ENCODE measurements at regions not wholly inside any gene's neighbourhood (a gene's known extent, or its start where the extent isn't known, plus 50 kb on each side); places are given as distances from the start of the nearest gene placed in this dataset.

DNA sequence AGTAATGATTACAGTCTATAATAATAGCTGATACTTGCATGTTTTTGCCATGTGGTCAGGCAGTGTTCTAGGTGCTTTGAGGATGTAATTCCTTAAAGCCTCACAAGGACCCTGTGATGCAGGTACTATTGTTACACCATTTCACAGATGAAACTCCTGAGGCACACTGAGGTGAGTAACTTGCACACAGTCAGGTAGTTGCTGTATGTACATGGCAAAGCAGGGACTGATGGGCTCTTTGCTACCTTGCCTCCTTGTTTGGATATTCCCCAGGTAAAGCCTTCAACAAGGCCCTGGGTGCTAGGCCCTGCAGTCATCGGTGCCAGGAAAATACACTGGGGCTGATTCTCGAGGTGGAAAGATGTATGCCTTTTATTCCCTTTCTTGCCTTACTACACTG lies 317.5 kb downstream of the CXCL12 start:
- TF ChIP-seq RAD21 (IDR thresholded peaks at IDR 0.05; ENCODE audit: low read length) (no peak), FOXJ3 (CRISPR knock-in tag; IDR thresholded peaks at IDR 0.05) (no peak), RFX5 (IDR thresholded peaks at IDR 0.05; ENCODE audit: low read length) (no peak), TEAD4 (IDR thresholded peaks at IDR 0.05; ENCODE audit: borderline replicate concordance, insufficient read depth) (no peak), EP300 (IDR thresholded peaks at IDR 0.05; ENCODE audit: borderline replicate concordance in 1 of 2, low read depth in 1 of 2, low read length in 1 of 2) (no peak)
- TF ChIP-seq, protein P1, sequence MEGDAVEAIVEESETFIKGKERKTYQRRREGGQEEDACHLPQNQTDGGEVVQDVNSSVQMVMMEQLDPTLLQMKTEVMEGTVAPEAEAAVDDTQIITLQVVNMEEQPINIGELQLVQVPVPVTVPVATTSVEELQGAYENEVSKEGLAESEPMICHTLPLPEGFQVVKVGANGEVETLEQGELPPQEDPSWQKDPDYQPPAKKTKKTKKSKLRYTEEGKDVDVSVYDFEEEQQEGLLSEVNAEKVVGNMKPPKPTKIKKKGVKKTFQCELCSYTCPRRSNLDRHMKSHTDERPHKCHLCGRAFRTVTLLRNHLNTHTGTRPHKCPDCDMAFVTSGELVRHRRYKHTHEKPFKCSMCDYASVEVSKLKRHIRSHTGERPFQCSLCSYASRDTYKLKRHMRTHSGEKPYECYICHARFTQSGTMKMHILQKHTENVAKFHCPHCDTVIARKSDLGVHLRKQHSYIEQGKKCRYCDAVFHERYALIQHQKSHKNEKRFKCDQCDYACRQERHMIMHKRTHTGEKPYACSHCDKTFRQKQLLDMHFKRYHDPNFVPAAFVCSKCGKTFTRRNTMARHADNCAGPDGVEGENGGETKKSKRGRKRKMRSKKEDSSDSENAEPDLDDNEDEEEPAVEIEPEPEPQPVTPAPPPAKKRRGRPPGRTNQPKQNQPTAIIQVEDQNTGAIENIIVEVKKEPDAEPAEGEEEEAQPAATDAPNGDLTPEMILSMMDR (IDR thresholded peaks at IDR 0.05) = no peak
- TF ChIP-seq, protein P2, sequence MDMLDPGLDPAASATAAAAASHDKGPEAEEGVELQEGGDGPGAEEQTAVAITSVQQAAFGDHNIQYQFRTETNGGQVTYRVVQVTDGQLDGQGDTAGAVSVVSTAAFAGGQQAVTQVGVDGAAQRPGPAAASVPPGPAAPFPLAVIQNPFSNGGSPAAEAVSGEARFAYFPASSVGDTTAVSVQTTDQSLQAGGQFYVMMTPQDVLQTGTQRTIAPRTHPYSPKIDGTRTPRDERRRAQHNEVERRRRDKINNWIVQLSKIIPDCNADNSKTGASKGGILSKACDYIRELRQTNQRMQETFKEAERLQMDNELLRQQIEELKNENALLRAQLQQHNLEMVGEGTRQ (IDR thresholded peaks at IDR 0.05; ENCODE audit: borderline replicate concordance, low read depth, low read length) = no peak
- TF ChIP-seq, protein P3, sequence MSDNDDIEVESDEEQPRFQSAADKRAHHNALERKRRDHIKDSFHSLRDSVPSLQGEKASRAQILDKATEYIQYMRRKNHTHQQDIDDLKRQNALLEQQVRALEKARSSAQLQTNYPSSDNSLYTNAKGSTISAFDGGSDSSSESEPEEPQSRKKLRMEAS (IDR thresholded peaks at IDR 0.05; ENCODE audit: low read depth) = no peak
